SH-SY5Y (cell line): ENCODE measurements at regions not wholly inside any gene's neighbourhood (a gene's known extent, or its start where the extent isn't known, plus 50 kb on each side); places are given as distances from the start of the nearest gene placed in this dataset.

Experiments
- GATA2 ChIP-seq: IDR thresholded peaks from 2 replicates; pipeline ENCODE4 v1.6.1; 2011; ENCODE audit warnings: mild to moderate bottlenecking, low read depth, low read length
- GATA3 ChIP-seq: IDR thresholded peaks from 2 replicates; pipeline ENCODE4 v1.6.1; 2011; ENCODE audit warnings: low read depth, mild to moderate bottlenecking, low read length, moderate library complexity

- no peak for TF ChIP-seq GATA2
- TF ChIP-seq GATA3 = no peak
These were observed 55.4 kb upstream of the MAP2 start for GRCh38 chr2:209368406-209368805.
